ENCODE measurements at regions not wholly inside any gene's neighbourhood (a gene's known extent, or its start where the extent isn't known, plus 50 kb on each side); places are given as distances from the start of the nearest gene placed in this dataset.

DNA sequence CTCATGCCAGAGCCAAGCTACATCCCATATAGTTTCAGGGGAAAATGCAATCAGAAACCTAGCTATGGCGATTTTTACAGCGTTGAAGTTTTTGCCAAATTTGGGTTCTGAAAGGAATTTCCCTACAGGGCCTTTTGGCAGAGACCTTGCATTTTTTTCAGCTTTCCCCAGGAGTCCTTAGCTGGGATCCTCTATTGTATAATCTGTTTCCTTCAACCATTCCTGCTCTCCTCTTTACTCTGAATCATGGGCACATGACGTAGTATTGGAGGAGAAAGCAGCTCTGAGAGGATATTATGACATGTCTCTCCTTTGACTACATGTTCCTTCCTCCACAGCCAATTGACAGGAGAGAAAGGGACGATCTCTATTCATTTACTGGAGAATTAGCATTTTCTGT lies 118.5 kb upstream of the ERCC6L2 start:
- TF ChIP-seq, protein P1, sequence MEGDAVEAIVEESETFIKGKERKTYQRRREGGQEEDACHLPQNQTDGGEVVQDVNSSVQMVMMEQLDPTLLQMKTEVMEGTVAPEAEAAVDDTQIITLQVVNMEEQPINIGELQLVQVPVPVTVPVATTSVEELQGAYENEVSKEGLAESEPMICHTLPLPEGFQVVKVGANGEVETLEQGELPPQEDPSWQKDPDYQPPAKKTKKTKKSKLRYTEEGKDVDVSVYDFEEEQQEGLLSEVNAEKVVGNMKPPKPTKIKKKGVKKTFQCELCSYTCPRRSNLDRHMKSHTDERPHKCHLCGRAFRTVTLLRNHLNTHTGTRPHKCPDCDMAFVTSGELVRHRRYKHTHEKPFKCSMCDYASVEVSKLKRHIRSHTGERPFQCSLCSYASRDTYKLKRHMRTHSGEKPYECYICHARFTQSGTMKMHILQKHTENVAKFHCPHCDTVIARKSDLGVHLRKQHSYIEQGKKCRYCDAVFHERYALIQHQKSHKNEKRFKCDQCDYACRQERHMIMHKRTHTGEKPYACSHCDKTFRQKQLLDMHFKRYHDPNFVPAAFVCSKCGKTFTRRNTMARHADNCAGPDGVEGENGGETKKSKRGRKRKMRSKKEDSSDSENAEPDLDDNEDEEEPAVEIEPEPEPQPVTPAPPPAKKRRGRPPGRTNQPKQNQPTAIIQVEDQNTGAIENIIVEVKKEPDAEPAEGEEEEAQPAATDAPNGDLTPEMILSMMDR (IDR thresholded peaks at IDR 0.05): no peak
- TF ChIP-seq POLR2A (IDR thresholded peaks at IDR 0.05; ENCODE audit: low read depth) (no peak), EP300 (IDR thresholded peaks at IDR 0.05) (no peak)
